Osteocyte (in vitro differentiated cells): ENCODE measurements at regions not wholly inside any gene's neighbourhood (a gene's known extent, or its start where the extent isn't known, plus 50 kb on each side); places are given as distances from the start of the nearest gene placed in this dataset.

Experiments
- DNase-seq: peaks from one replicate; pipeline ENCODE4 v3.0.0; 2021; ENCODE audit warnings: mixed read lengths; ENCODE audit not compliant: unreplicated experiment; ENCODE audit errors: extremely low spot score
- H3K27ac Mint-ChIP-seq: one replicate; pipeline ENCODE4 v1.8.0; 2021; ENCODE audit warnings: mild to moderate bottlenecking, mixed read lengths; ENCODE audit not compliant: unreplicated experiment
- H3K27me3 Mint-ChIP-seq: one replicate; pipeline ENCODE4 v1.8.0; 2021; ENCODE audit warnings: mixed read lengths; ENCODE audit not compliant: unreplicated experiment
- H3K36me3 Mint-ChIP-seq: one replicate; pipeline ENCODE4 v1.8.0; 2021; ENCODE audit warnings: mixed read lengths; ENCODE audit not compliant: unreplicated experiment
- H3K4me1 Mint-ChIP-seq: one replicate; pipeline ENCODE4 v1.8.0; 2021; ENCODE audit warnings: mixed read lengths; ENCODE audit not compliant: unreplicated experiment
- H3K4me3 Mint-ChIP-seq: one replicate; pipeline ENCODE4 v1.8.0; 2021; ENCODE audit warnings: mild to moderate bottlenecking, moderate library complexity, mixed read lengths; ENCODE audit not compliant: unreplicated experiment
- H3K9me3 Mint-ChIP-seq: one replicate; pipeline ENCODE4 v1.8.0; 2021; ENCODE audit warnings: mixed read lengths; ENCODE audit not compliant: unreplicated experiment
- CTCF ChIP-seq: fragments of 200-600 bp; sonication (generic); IDR thresholded peaks from 2 replicates; pipeline ENCODE4 v1.5.0; 2021; ENCODE audit warnings: antibody characterized with exemption, mild to moderate bottlenecking, moderate library complexity

DNA sequence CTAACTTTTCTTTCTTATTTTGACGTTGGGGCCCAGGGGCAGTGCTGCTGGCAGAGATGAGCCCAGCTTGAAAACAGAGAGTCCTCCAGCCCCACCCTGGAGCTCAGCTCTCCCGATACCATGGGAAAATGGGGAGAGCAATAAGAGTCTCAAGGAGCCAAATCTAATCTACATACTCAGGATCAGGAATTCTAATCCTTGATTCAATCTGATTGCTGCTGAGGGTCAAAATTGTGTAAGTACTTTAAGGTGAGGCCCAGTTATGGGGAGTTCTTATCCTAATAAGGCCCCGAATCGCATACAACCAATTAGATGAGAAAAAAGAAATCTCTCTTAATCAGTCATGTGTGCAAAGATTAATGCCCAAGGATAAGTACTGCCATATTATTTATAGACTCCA is 202.9 kb downstream of the FAM76B start:
- Mint-ChIP-seq H3K4me3 (no peak overlapping the region), H3K4me1 (peaks cover 12% of the 10 kb centered on the region), H3K27ac (no peak overlapping the region), H3K9me3 (no peaks in the 10 kb centered on the region), H3K27me3 (no peaks in the 10 kb centered on the region), H3K36me3 (no peaks in the 10 kb centered on the region)
- no peak for DNase-seq
- no peak for TF ChIP-seq CTCF

DNA sequence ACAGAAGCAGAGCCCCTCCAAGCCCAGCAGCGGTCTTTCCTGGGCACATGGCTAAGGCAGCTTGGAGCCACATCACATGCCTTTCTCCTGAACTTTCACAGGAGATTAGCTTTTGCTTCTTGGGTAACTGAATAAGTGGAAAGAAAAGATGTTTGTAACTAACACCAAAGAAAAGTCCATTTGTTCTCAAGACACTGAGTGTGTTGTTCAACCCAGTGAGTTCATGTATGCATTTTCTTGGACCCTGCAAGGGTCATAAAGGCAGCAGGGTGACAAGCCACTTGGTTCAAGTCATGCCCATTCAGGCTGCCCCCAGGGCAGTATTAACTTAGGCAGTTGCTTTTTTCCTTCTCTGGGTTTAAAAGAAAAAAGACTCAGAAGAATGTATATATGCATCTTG is 203.4 kb downstream of the FAM76B start:
- no peak for DNase-seq
- Mint-ChIP-seq H3K27ac (no peak overlapping the region), H3K36me3 (no peaks in the 10 kb centered on the region), H3K4me3 (no peak overlapping the region), H3K9me3 (no peaks in the 10 kb centered on the region), H3K4me1 (peaks cover 12% of the 10 kb centered on the region), H3K27me3 (no peaks in the 10 kb centered on the region)
- no peak for TF ChIP-seq CTCF

DNA sequence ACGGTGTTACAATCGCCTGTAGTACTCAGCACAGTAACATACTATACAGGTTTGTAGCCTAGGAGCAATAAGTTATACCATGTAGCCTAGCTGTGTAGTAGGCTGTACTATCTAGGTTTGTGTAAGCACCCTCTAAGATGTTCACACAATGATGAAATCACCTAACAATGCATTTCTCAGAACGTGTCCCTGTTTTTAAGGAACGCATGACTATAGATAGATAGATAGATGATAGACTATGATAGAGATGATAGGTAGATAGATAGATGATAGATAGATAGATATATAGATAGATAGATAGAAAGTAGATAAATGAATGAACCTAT is 203.9 kb downstream of the FAM76B start:
- Mint-ChIP-seq H3K27ac (no peak overlapping the region), H3K9me3 (no peaks in the 10 kb centered on the region), H3K36me3 (no peaks in the 10 kb centered on the region), H3K27me3 (no peaks in the 10 kb centered on the region), H3K4me3 (no peak overlapping the region), H3K4me1 (peaks cover 12% of the 10 kb centered on the region)
- DNase-seq: no peak
- TF ChIP-seq CTCF: no peak

DNA sequence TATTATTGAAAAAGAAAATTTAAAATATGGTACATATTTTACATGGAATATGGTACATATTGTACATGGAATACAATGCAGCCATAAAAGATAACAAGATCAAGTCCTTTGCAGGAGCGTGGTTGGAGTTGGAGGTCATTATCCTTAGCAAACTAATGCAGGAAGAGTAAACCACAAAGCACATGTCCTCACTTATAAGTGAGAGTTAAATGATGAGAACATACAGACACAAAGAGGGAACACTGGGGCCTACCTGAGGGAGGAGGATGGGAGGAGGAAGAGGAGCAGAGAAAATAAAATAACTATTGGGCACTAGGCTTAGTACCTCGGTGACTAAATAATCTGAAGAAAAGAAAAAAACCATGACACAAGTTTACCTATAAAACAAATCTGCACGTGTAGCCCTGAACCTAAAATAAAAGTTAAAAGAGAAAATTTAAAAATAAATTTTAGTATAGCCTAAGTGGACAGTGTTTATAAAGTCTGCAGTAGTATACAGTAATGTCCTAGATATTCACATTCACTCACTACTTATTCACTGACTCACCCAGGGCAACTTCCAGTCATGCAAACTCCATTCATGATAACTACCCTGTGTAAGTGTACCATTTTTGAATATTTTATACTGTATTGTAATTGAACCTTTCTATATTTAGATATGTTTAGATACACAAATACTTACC is 204.4 kb downstream of the FAM76B start:
- Mint-ChIP-seq H3K9me3 (no peaks in the 10 kb centered on the region), H3K4me3 (no peak overlapping the region), H3K36me3 (no peaks in the 10 kb centered on the region), H3K4me1 (peaks cover 12% of the 10 kb centered on the region), H3K27me3 (no peaks in the 10 kb centered on the region), H3K27ac (no peak overlapping the region)
- TF ChIP-seq CTCF: no peak
- no peak for DNase-seq

GRCh38 chr11:95584589-95584988 is 205.0 kb downstream of the FAM76B start:
- DNase-seq: no peak
- H3K36me3 Mint-ChIP-seq: no peaks in the 10 kb centered on the region
- H3K27me3 Mint-ChIP-seq: no peaks in the 10 kb centered on the region
- peaks cover 12% of the 10 kb centered on the region for H3K4me1 Mint-ChIP-seq
- H3K27ac Mint-ChIP-seq: no peak overlapping the region
- H3K9me3 Mint-ChIP-seq: peaks cover under 1% of the 10 kb centered on the region
- TF ChIP-seq CTCF: peak; percentile 5
- no peak overlapping the region for H3K4me3 Mint-ChIP-seq
